ENCODE measurements at regions not wholly inside any gene's neighbourhood (a gene's known extent, or its start where the extent isn't known, plus 50 kb on each side); places are given as distances from the start of the nearest gene placed in this dataset.

DNA sequence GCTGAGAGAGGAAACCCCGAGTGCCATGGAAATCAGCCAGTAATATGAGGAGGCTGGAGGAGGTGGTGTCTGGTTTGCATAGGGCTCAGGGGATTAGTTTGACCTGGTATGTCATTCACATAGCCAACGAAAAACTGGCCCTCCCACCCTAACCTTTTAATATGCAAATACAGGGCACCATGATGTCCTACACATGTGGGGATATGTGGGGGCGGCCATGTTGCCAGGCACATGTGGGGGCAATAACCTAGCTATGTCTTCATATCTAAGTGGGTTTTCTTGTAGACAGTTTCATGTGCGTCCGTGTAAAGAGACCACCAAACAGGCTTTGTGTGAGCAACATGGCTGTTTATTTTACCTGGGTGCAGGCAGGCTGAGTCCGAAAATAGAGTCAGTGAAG is 110.1 kb downstream of the MOBP start:
- TF ChIP-seq POLR2A (IDR thresholded peaks at IDR 0.05): no peak
- TF ChIP-seq, protein P1, sequence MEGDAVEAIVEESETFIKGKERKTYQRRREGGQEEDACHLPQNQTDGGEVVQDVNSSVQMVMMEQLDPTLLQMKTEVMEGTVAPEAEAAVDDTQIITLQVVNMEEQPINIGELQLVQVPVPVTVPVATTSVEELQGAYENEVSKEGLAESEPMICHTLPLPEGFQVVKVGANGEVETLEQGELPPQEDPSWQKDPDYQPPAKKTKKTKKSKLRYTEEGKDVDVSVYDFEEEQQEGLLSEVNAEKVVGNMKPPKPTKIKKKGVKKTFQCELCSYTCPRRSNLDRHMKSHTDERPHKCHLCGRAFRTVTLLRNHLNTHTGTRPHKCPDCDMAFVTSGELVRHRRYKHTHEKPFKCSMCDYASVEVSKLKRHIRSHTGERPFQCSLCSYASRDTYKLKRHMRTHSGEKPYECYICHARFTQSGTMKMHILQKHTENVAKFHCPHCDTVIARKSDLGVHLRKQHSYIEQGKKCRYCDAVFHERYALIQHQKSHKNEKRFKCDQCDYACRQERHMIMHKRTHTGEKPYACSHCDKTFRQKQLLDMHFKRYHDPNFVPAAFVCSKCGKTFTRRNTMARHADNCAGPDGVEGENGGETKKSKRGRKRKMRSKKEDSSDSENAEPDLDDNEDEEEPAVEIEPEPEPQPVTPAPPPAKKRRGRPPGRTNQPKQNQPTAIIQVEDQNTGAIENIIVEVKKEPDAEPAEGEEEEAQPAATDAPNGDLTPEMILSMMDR (IDR thresholded peaks at IDR 0.05): no peak

Data from Peyer's patch (tissue), 4 donors.